ENCODE measurements at regions not wholly inside any gene's neighbourhood (a gene's known extent, or its start where the extent isn't known, plus 50 kb on each side); places are given as distances from the start of the nearest gene placed in this dataset.

GRCh38 chr4:111999801-112000200 lies 145.5 kb upstream of the FAM241A start:
- in situ Hi-C loops (cut with MboI; ENCODE audit: low sequenced_read_pairs), result no loop called here
- Histone ChIP-seq H3K4me3 (ENCODE audit: insufficient read depth, low read depth, low read length) (no peak overlapping the region), H4K91ac (ENCODE audit: insufficient read depth, low read depth, low read length) (no peak overlapping the region), H3K4ac (ENCODE audit: low read depth, low read length) (no peak overlapping the region), H2AK9ac (replicated peaks; ENCODE audit: low read depth, low read length, poor library complexity) (no peak overlapping the region), H3K9me1 (ENCODE audit: insufficient read depth, low read length) (no peaks in the 10 kb centered on the region), H2AK5ac (ENCODE audit: low read depth, low read length) (no peak overlapping the region), H3K4me1 (ENCODE audit: control insufficient read depth, insufficient read depth, low read length) (no peaks in the 10 kb centered on the region), H4K20me1 (ENCODE audit: insufficient read depth, low read length) (no peaks in the 10 kb centered on the region), H3K9ac (ENCODE audit: low read depth, low read length) (no peak overlapping the region), H2AFZ (replicated peaks; ENCODE audit: low read length, poor library complexity) (no peak overlapping the region), H4K8ac (ENCODE audit: low read depth in 2 of 2, low read length in 2 of 2) (no peak overlapping the region), H2BK5ac (ENCODE audit: low read depth, low read length, poor library complexity, severe bottlenecking) (no peak overlapping the region), H4K5ac (ENCODE audit: low read depth, low read length) (no peak overlapping the region), H3K9me3 (ENCODE audit: control insufficient read depth, insufficient read depth, low read length) (no peaks in the 10 kb centered on the region), H3K79me1 (ENCODE audit: low read depth in 1 of 2, low read length in 2 of 2) (no peaks in the 10 kb centered on the region), H3K18ac (ENCODE audit: low read depth, low read length) (no peak overlapping the region), H2BK120ac (ENCODE audit: low read depth, low read length) (no peak overlapping the region), H3K27me3 (ENCODE audit: control insufficient read depth, insufficient read depth, low read length) (no peaks in the 10 kb centered on the region), H3K23ac (ENCODE audit: low read depth, low read length) (no peak overlapping the region), H3K56ac (ENCODE audit: extremely low read depth, insufficient read depth, low read length) (no peak overlapping the region), H3K14ac (replicated peaks; ENCODE audit: low read depth, low read length) (no peak overlapping the region), H3K27ac (ENCODE audit: insufficient read depth, low read length) (no peak overlapping the region), H2BK20ac (ENCODE audit: low read depth, low read length) (no peak overlapping the region), H3K4me2 (ENCODE audit: low read depth, low read length) (no peak overlapping the region), H3K36me3 (ENCODE audit: control insufficient read depth, insufficient read depth, low read length) (no peaks in the 10 kb centered on the region), H2BK15ac (ENCODE audit: low read depth, low read length) (no peak overlapping the region)
- DNase-seq, result no peak
- TF ChIP-seq MAFK (IDR thresholded peaks at IDR 0.05; ENCODE audit: low read depth, low read length), result no peak
- no peak for TF ChIP-seq CTCF (conservative IDR thresholded peaks at IDR 0.05; ENCODE audit: low read depth, low read length)
- TF ChIP-seq POLR2A (IDR thresholded peaks at IDR 0.05; ENCODE audit: low read depth, low read length), result no peak
- TF ChIP-seq BHLHE40 (IDR thresholded peaks at IDR 0.05; ENCODE audit: low read depth, low read length), result no peak
- no peak for TF ChIP-seq RFX5 (IDR thresholded peaks at IDR 0.05; ENCODE audit: low read depth, low read length)
- no peak for TF ChIP-seq CEBPB (IDR thresholded peaks at IDR 0.05; ENCODE audit: low read depth, low read length)
- no CpG with 5 or more reads among the region's 3 CpGs for WGBS, 2 experiments (ENCODE audit: extremely low coverage in 2 of 2, insufficient read length in 1 of 2)
- POLR2A ChIA-PET (ENCODE audit: unreplicated experiment), result no interaction called here
- ATAC-seq (ENCODE audit: low read depth), result no peak
- dilution Hi-C loops (cut with HindIII; ENCODE audit: low sequenced_read_pairs, unreplicated experiment), result no loop called here
- CTCF ChIA-PET, result no interaction called here
- no TSS peak for BruUV-seq (replicated peaks)
- intact Hi-C loops (cut with micrococcal nuclease), result no loop called here

Data from IMR-90 (cell line).